A549 (cell line): ENCODE measurements at regions not wholly inside any gene's neighbourhood (a gene's known extent, or its start where the extent isn't known, plus 50 kb on each side); places are given as distances from the start of the nearest gene placed in this dataset.

Experiments used
- CHD2 ChIP-seq: fragments of 150-350 bp; IDR thresholded peaks from 2 replicates; pipeline ENCODE4 v1.6.1; 2014; ENCODE audit warnings: low read length; ENCODE audit not compliant: partially characterized antibody
- CTCF ChIP-seq: fragments of >200 bp; sonication (Bioruptor Twin); formaldehyde crosslinking; IDR thresholded peaks from 3 replicates; pipeline ENCODE4 v1.5.1; 2016
- MAFK ChIP-seq: fragments of 450-650 bp; IDR thresholded peaks from 2 replicates; pipeline ENCODE4 v1.6.1; 2014; ENCODE audit not compliant: partially characterized antibody
- ZFP36 ChIP-seq: fragments of 450-650 bp; IDR thresholded peaks from 2 replicates; pipeline ENCODE4 v1.6.1; 2014; ENCODE audit warnings: borderline replicate concordance; ENCODE audit not compliant: partially characterized antibody

GRCh38 chr6:6709106-6709505 lies 120.6 kb downstream of the LY86 start:
- TF ChIP-seq CHD2, result no peak
- no peak for TF ChIP-seq ZFP36
- no peak for TF ChIP-seq CTCF
- TF ChIP-seq MAFK, result no peak
